NT2/D1 (cell line): ENCODE measurements at regions not wholly inside any gene's neighbourhood (a gene's known extent, or its start where the extent isn't known, plus 50 kb on each side); places are given as distances from the start of the nearest gene placed in this dataset.

Experiments used
- DNase-seq: peaks from one replicate; pipeline ENCODE4 v3.0.0-alpha.2; 2011; ENCODE audit warnings: low read depth, low spot score
- H3K27me3 ChIP-seq: 2 replicates; pipeline ENCODE4 v1.6.0; 2011; ENCODE audit warnings: mild to moderate bottlenecking; ENCODE audit not compliant: insufficient read length, insufficient read depth
- H3K36me3 ChIP-seq: 2 replicates; pipeline ENCODE4 v1.6.1; 2011; ENCODE audit warnings: mild to moderate bottlenecking, low read length, mixed read lengths; ENCODE audit not compliant: insufficient read depth, insufficient read length
- H3K4me1 ChIP-seq: 2 replicates; pipeline ENCODE4 v1.5.1; 2011; ENCODE audit not compliant: insufficient read depth, insufficient read length
- H3K4me3 ChIP-seq: 2 replicates; pipeline ENCODE4 v1.5.1; 2011; ENCODE audit warnings: low read depth; ENCODE audit not compliant: insufficient read length
- H3K9ac ChIP-seq: 2 replicates; pipeline ENCODE4 v1.6.0; 2011; ENCODE audit warnings: low read depth; ENCODE audit not compliant: insufficient read length
- H3K9me3 ChIP-seq: 2 replicates; pipeline ENCODE4 v1.5.1; 2011; ENCODE audit warnings: mild to moderate bottlenecking, low read length; ENCODE audit not compliant: insufficient read depth
- SUZ12 ChIP-seq: IDR thresholded peaks from 2 replicates; pipeline ENCODE4 v1.6.1; 2011; ENCODE audit not compliant: insufficient read length, insufficient read depth; ENCODE audit errors: extremely low read depth
- YY1 ChIP-seq: IDR thresholded peaks from 2 replicates; pipeline ENCODE4 v1.6.1; 2011; ENCODE audit not compliant: insufficient read length, insufficient read depth
- ZNF274 ChIP-seq: IDR thresholded peaks from 2 replicates; pipeline ENCODE4 v1.6.1; 2011; ENCODE audit warnings: mild to moderate bottlenecking, low read depth, low read length

- Histone ChIP-seq H3K9me3 (peaks cover 11% of the 10 kb centered on the region; the same call in 1 of the 2 replicates), H3K4me3 (no peak overlapping the region), H3K36me3 (no peaks in the 10 kb centered on the region), H3K9ac (no peak overlapping the region), H3K4me1 (no peaks in the 10 kb centered on the region), H3K27me3 (no peaks in the 10 kb centered on the region)
- DNase-seq: no peak
- TF ChIP-seq YY1: no peak
These were observed 496.9 kb upstream of the ADAMTS16 start for GRCh38 chr5:4643190-4643589.

- H3K9me3 ChIP-seq: peaks cover 11% of the 10 kb centered on the region; the same call in 1 of the 2 replicates
- H3K36me3 ChIP-seq: no peaks in the 10 kb centered on the region
- H3K4me1 ChIP-seq: no peaks in the 10 kb centered on the region
- TF ChIP-seq ZNF274: no peak
- no peak for TF ChIP-seq SUZ12
- no peak overlapping the region for H3K9ac ChIP-seq
- no peak overlapping the region for H3K4me3 ChIP-seq
- no peaks in the 10 kb centered on the region for H3K27me3 ChIP-seq
- DNase-seq: no peak
These were observed 496.2 kb upstream of the ADAMTS16 start for GRCh38 chr5:4643960-4644359.

- Histone ChIP-seq H3K9ac (no peak overlapping the region), H3K4me3 (no peak overlapping the region), H3K27me3 (no peaks in the 10 kb centered on the region), H3K4me1 (no peaks in the 10 kb centered on the region), H3K36me3 (no peaks in the 10 kb centered on the region), H3K9me3 (peaks cover 11% of the 10 kb centered on the region; the same call in 1 of the 2 replicates)
- TF ChIP-seq SUZ12 (no peak), YY1 (no peak), ZNF274 (no peak)
- DNase-seq: no peak
These were observed 493.3 kb upstream of the ADAMTS16 start for GRCh38 chr5:4646715-4647375.

GRCh38 chr5:4647955-4648354 lies 492.2 kb upstream of the ADAMTS16 start:
- H3K27me3 ChIP-seq: no peaks in the 10 kb centered on the region
- no peak overlapping the region for H3K4me3 ChIP-seq
- H3K4me1 ChIP-seq: no peaks in the 10 kb centered on the region
- no peak for DNase-seq
- no peak for TF ChIP-seq ZNF274
- TF ChIP-seq YY1: no peak
- no peak for TF ChIP-seq SUZ12
- H3K9me3 ChIP-seq: peaks cover 6% of the 10 kb centered on the region; the same call in 1 of the 2 replicates
- H3K36me3 ChIP-seq: no peaks in the 10 kb centered on the region
- no peak overlapping the region for H3K9ac ChIP-seq

GRCh38 chr5:4651806-4652565 lies 488.1 kb upstream of the ADAMTS16 start:
- Histone ChIP-seq H3K27me3 (no peaks in the 10 kb centered on the region), H3K9me3 (no peaks in the 10 kb centered on the region), H3K9ac (no peak overlapping the region), H3K4me3 (no peak overlapping the region), H3K4me1 (no peaks in the 10 kb centered on the region), H3K36me3 (no peaks in the 10 kb centered on the region)
- no peak for DNase-seq
- TF ChIP-seq ZNF274 (no peak), SUZ12 (no peak), YY1 (no peak)

- H3K36me3 ChIP-seq: no peaks in the 10 kb centered on the region
- H3K4me1 ChIP-seq: no peaks in the 10 kb centered on the region
- H3K9ac ChIP-seq: no peak overlapping the region
- no peaks in the 10 kb centered on the region for H3K9me3 ChIP-seq
- H3K4me3 ChIP-seq: no peak overlapping the region
- TF ChIP-seq SUZ12 (no peak), ZNF274 (no peak), YY1 (no peak)
- H3K27me3 ChIP-seq: no peaks in the 10 kb centered on the region
- DNase-seq: no peak
These were observed 486.7 kb upstream of the ADAMTS16 start for GRCh38 chr5:4653475-4653874.

- H3K4me1 ChIP-seq: no peaks in the 10 kb centered on the region
- no peaks in the 10 kb centered on the region for H3K9me3 ChIP-seq
- H3K9ac ChIP-seq: no peak overlapping the region
- TF ChIP-seq SUZ12 (no peak), YY1 (no peak), ZNF274 (no peak)
- H3K27me3 ChIP-seq: no peaks in the 10 kb centered on the region
- no peak overlapping the region for H3K4me3 ChIP-seq
- no peak for DNase-seq
- no peaks in the 10 kb centered on the region for H3K36me3 ChIP-seq
These were observed 480.3 kb upstream of the ADAMTS16 start for GRCh38 chr5:4659851-4660250.
